Spleen (tissue), 7 donors: ENCODE measurements at regions not wholly inside any gene's neighbourhood (a gene's known extent, or its start where the extent isn't known, plus 50 kb on each side); places are given as distances from the start of the nearest gene placed in this dataset.

Experiments
- POLR2A ChIP-seq, 3 donors: fragments of 450-650 bp; IDR thresholded peaks; one replicate each; pipeline ENCODE4 v1.5.1; 2017; ENCODE audit warnings: antibody characterized with exemption in 3 of 3, mild to moderate bottlenecking in 1 of 3
- POLR2AphosphoS5 ChIP-seq, 3 donors: sonication (generic); formaldehyde crosslinking; IDR thresholded peaks; one replicate each; pipeline ENCODE4 v1.5.1; 2017; ENCODE audit warnings: antibody characterized with exemption in 3 of 3
- TF ChIP-seq, protein P1 (sequence below), 11 experiments: fragments of 200-600 bp in 7 of 11; fragments of 450-650 bp in 4 of 11; sonication (generic) in 4 of 11; IDR thresholded peaks in 8 of 11; conservative IDR thresholded peaks in 3 of 11; 1 replicate in 7 of 11; 2 replicates in 4 of 11; pipeline versions ENCODE4 v1.4.0 to v1.8.0; 2016 to 2021; ENCODE audit warnings: antibody characterized with exemption in 11 of 11, inconsistent platforms in 4 of 11, mild to moderate bottlenecking in 1 of 11
- donor health status: DM: no; HTN: no; CAD: no; lungs with moderate emphysema.
- donor health status: DM: no; HTN: no; CAD: no.
- donor health status: DM: no; HTN: no; CAD: no.

DNA sequence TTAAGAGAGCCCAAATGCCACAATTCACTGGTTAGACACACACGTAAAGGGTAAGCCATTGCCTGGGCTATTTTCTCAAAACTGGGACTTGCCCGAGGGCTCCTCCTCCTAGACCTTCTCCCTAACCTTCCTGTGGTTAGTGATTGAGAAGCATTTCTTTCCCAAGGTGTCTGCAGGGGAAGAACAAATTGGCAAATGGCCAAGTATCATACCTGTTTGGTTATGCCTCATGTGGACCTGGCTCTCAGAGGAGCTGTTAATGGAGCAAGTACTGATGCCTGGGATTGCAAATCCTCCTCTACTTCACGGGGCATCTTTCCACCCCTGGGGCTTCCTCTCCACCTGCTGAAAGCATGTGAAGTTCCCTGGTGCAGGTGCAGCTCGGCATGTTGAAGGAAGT lies 187.5 kb upstream of the CYRIA start:
- TF ChIP-seq POLR2AphosphoS5 (IDR thresholded peaks at IDR 0.05) (no peak), POLR2A (IDR thresholded peaks at IDR 0.05) (no peak)
- TF ChIP-seq, protein P1, sequence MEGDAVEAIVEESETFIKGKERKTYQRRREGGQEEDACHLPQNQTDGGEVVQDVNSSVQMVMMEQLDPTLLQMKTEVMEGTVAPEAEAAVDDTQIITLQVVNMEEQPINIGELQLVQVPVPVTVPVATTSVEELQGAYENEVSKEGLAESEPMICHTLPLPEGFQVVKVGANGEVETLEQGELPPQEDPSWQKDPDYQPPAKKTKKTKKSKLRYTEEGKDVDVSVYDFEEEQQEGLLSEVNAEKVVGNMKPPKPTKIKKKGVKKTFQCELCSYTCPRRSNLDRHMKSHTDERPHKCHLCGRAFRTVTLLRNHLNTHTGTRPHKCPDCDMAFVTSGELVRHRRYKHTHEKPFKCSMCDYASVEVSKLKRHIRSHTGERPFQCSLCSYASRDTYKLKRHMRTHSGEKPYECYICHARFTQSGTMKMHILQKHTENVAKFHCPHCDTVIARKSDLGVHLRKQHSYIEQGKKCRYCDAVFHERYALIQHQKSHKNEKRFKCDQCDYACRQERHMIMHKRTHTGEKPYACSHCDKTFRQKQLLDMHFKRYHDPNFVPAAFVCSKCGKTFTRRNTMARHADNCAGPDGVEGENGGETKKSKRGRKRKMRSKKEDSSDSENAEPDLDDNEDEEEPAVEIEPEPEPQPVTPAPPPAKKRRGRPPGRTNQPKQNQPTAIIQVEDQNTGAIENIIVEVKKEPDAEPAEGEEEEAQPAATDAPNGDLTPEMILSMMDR (IDR thresholded peaks at IDR 0.05 in 8 of 11, conservative IDR thresholded peaks at IDR 0.05 in 3 of 11) = no peak
